GM21367 (cell line): ENCODE measurements at regions not wholly inside any gene's neighbourhood (a gene's known extent, or its start where the extent isn't known, plus 50 kb on each side); places are given as distances from the start of the nearest gene placed in this dataset.
"Not testable (repeated sequence)": the region's sequence is repeated elsewhere in the genome, so short reads cannot be mapped to it uniquely, and the experiment has no call there.

Source experiments
- ATAC-seq: cut with Tn5 transposase; IDR thresholded peaks from one replicate; pipeline ENCODE4 v1.9.1; 2021; ENCODE audit not compliant: unreplicated experiment

GRCh38 chr1:21385022-21385421 lies 54.9 kb upstream of the NBPF3 start:
- no peak for ATAC-seq

DNA sequence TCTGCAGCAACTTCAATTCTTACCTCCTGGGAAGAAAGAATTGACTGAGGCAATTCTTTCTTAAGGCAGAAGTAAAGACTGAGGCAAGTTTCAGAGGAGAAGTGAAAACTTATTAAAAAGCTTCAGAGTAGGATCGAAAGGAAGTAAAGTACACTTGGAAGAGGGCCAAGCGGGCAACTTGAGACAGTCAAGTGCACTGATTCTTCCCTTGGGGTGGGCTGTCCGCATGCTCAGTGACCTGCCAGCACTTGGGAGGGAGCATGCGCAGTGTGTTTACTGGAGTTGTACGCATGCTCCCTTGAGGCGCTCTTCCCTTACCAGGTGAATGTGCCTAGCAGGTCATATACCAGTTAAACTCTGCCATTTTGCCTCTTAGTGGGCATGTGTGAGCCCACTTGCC lies 55.3 kb upstream of the NBPF3 start:
- no peak for ATAC-seq

GRCh38 chr1:21383785-21384401 lies 56.0 kb upstream of the NBPF3 start:
- no peak for ATAC-seq

DNA sequence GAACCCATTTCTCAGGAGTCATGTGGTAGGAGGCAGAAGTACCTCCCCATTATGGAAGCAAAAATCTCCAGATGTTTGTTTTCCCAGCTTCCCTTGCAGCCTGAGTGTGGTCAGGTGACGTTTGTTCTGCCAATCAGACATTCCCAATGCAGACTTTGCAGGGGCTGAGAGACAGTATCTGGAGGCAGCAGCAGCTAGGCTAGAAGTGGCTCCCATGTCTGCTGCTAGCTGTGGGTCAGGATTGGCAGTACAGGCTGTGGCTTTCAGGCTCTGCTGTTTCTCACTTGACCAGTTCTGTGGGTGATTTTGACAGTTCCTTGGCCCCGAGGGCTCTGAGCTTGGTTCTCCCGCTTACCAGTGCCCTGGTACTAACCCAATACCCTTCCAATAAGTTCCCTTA lies 58.6 kb upstream of the NBPF3 start:
- ATAC-seq, result no peak

DNA sequence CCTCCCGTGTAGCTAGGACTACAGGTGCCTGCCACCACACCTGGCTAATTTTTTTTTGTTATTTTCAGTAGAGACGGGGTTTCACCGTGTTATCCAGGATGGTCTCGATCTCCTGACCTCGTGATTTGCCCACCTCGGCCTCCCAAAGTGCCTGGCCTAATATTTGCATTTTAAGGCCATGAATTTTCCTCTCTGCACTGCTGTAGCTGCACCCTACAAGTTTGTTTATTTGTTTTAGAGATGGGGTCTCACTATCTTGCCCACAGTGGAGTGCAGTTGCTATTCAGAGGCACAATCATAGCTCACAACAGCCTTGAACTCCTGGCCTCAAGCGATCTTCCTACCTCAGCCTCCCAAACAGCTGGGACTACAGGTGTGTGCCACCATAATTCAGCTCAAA lies 59.8 kb upstream of the NBPF3 start:
- not testable (repeated sequence) for ATAC-seq

GRCh38 chr1:21379571-21379970 lies 60.4 kb upstream of the NBPF3 start:
- no peak for ATAC-seq

DNA sequence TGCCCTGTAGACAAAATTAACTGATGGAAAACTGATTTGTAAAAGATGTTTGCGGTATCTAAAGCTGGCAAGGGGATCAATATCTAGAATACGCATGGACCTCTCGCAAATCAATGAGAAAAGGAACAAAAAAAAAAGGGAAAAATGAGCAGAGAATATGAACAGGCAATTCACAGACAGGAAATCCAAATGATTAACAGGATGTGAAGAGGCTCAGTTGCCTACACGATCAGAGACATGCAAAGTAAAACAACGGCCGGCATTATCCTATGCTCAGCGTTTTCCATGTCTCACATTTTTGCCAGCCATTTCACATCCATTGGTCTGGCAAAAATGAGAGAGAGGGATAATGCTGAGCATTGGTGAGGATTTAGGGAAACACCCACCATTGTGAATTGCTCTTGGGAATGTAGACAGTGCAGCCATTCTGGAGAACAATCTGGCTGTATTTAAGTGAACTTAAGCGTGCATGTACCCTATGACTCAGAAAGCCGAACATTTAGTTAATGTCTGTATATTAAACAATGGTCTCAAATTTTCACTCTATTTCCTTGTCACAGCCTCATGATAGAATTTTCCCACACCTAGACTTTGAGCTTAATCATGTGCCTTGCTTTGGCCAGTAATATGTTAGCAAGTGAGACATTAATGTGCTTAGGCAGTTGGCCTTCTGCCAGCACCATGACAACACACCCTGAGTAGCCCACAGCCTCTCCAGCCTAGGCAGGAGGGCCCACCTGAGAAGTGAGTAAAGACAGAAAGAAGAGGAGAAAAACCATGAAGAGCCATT lies 61.0 kb upstream of the NBPF3 start:
- no peak for ATAC-seq

- ATAC-seq, result no peak
These were observed 67.6 kb upstream of the NBPF3 start for GRCh38 chr1:21372383-21372782.

DNA sequence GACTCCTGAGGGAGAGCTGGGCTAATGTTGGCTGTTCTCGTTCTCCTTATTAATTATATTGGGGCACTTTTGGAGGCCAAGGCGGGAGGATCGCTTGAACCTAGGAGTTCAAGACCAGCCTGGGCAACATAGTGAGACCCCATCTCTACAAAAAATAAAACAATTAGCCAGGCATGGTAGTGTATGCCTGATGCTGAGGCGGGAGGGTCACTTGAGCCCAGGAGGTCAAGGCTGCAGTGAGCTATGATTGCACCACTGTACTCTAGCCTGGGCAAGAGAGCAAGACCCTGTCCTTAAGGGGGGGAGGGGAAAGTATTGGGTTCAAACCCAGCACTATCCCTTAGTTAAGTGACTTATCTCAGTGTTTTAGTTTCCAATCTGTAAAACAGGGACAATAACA lies 70.0 kb upstream of the NBPF3 start:
- ATAC-seq, result no peak

GRCh38 chr1:21368515-21369289 lies 71.2 kb upstream of the NBPF3 start:
- ATAC-seq, result no peak

GRCh38 chr1:21367973-21368514 lies 71.9 kb upstream of the NBPF3 start:
- ATAC-seq, result not testable (repeated sequence)

- ATAC-seq, result no peak
These were observed 73.6 kb upstream of the NBPF3 start for GRCh38 chr1:21366288-21366687.

DNA sequence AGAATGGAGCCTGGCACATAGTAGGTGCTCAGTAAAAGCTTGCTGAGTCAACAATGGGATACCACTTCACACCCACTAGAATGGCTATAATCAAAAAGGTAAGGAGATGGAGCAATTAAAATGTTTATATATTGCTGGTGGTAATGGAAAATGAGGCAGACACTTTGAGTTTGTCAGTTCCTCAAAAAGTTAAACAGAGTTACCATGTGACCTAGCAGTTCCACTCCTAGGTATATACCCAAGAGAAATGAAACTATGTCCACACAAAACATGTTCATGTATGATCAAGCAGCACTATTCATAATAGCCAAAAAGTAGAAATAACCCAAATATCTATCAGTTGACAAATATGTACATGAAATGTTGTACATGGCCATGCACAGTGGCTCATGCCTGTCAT lies 74.8 kb upstream of the ECE1 start:
- ATAC-seq, result no peak

DNA sequence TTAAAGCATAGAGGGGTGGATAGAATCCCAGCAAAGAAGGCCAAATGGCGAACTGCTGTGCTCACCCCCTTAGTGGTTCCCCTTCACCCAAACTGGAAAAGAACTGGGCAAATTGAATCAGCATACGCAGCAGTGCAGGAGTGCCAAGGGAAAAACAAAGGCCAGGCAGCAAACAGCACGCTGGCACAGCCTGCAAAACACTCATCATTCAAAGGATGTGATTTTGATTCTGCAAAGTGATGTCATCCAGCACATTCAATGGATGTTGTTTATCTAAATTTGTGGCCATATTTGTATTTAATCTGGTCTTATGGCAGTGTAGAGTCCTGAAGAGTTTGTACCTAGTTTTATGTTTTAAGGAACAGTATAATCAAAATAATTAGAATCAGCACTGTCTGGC lies 71.8 kb upstream of the ECE1 start:
- no peak for ATAC-seq

GRCh38 chr1:21361506-21361905 lies 71.2 kb upstream of the ECE1 start:
- ATAC-seq, result no peak

GRCh38 chr1:21357161-21357560 lies 66.9 kb upstream of the ECE1 start:
- ATAC-seq, result no peak

DNA sequence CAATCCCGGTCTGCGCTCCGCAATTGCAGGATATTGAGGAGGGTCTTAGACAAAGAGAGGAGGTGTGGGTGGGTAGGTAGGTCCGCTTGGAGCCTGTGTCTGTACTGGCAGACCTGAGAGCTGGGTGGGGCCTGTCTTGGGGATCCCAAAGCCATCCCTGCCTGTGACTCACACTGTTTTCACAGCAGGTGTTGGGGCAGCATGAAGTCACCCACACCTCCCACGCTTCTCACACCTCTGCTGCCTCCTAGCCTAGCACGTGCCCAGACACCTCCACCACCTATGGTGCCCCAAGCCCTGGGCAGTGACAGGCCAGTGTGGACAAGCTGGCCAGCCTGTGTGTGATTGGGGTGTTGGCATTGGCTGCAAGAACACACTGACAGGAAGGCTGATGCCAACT lies 65.7 kb upstream of the ECE1 start:
- no peak for ATAC-seq

DNA sequence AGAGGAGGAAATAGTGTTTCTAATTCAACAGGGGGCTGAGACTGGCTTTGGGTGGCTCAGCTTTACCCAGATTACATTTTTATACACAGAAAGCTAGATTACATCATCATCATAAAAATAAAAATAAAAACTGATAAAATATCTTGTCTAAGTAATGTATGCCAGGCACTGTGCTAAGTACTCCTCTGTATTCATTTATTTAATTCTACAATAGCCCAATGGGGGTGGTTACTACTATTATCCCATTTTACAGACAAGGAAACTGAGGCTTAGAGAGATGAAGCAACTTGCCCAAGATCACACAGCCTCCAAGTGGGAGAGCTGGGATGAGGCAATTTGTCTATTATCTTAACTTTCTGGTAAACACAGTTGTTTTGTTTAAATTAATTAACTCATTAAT lies 62.3 kb upstream of the ECE1 start:
- ATAC-seq, result no peak

- no peak for ATAC-seq
These were observed 61.6 kb upstream of the ECE1 start for GRCh38 chr1:21351901-21352300.

GRCh38 chr1:21350202-21350885 lies 60.1 kb upstream of the ECE1 start:
- ATAC-seq, result no peak

- no peak for ATAC-seq
These were observed 59.4 kb upstream of the ECE1 start for GRCh38 chr1:21349693-21350092.
